RWPE2 (cell line): ENCODE measurements at regions not wholly inside any gene's neighbourhood (a gene's known extent, or its start where the extent isn't known, plus 50 kb on each side); places are given as distances from the start of the nearest gene placed in this dataset.
"Not testable (repeated sequence)": the region's sequence is repeated elsewhere in the genome, so short reads cannot be mapped to it uniquely, and the experiment has no call there.

ENCODE experiments used
- ATAC-seq: fragments of 200-7000 bp; cut with Tn5 transposase; 3 replicates; pipeline ENCODE4 v1.9.1; 2021; ENCODE audit warnings: low read depth
- DNase-seq: peaks from one replicate; pipeline ENCODE4 v3.0.0-alpha.2; 2020; ENCODE audit warnings: low spot score
- H3K27ac ChIP-seq: fragments of 450-650 bp; 2 replicates; pipeline ENCODE4 v1.5.1; 2017; ENCODE audit warnings: mild to moderate bottlenecking; ENCODE audit not compliant: poor library complexity, severe bottlenecking
- H3K27me3 ChIP-seq: fragments of 250-450 bp; sonication (Bioruptor Pico); 2 replicates; pipeline ENCODE4 v1.5.1; 2021; ENCODE audit warnings: mild to moderate bottlenecking, moderate library complexity; ENCODE audit not compliant: insufficient read depth, poor library complexity, severe bottlenecking
- H3K36me3 ChIP-seq: fragments of 250-450 bp; sonication (Bioruptor Pico); 2 replicates; pipeline ENCODE4 v1.5.1; 2020; ENCODE audit warnings: low read depth, mild to moderate bottlenecking, moderate library complexity
- H3K4me1 ChIP-seq: fragments of 250-450 bp; sonication (Bioruptor Pico); 2 replicates; pipeline ENCODE4 v1.5.1; 2021; ENCODE audit warnings: mild to moderate bottlenecking, moderate library complexity; ENCODE audit not compliant: insufficient read depth, poor library complexity, severe bottlenecking
- H3K4me3 ChIP-seq: fragments of 250-450 bp; sonication (Bioruptor Pico); 2 replicates; pipeline ENCODE4 v1.5.1; 2021; ENCODE audit warnings: mild to moderate bottlenecking, moderate library complexity; ENCODE audit not compliant: severe bottlenecking
- H3K9me3 ChIP-seq: fragments of 250-450 bp; sonication (Bioruptor Pico); 2 replicates; pipeline ENCODE4 v1.5.1; 2021; ENCODE audit warnings: mild to moderate bottlenecking, moderate library complexity; ENCODE audit not compliant: severe bottlenecking
- TF ChIP-seq, protein P1 (sequence below): fragments of 450-650 bp; IDR thresholded peaks from one replicate; pipeline ENCODE4 v1.5.1; 2017; ENCODE audit warnings: mild to moderate bottlenecking, moderate library complexity; ENCODE audit not compliant: poor library complexity, severe bottlenecking

DNA sequence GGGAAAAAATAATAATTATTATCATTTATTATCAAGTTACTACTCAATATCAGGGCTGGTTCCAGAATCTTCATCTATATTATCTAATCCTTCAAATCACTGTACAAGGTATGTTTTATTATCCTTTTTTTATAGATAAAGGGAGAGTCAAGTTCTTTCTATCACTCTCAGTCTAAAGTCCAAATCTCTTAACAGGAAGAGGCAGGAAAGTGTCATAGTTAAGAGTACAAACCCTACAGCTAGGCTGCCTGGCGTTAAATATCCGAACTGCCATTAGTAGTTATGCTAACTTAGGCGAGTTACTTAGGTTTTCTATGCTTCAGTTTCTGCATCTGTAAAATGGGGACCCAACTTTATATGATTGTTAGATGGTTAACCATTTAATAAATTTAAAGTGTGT is 99.4 kb upstream of the CCDC91 start:
- no peak for ATAC-seq
- Histone ChIP-seq H3K9me3 (no peaks in the 10 kb centered on the region), H3K27me3 (no peaks in the 10 kb centered on the region), H3K4me1 (peaks cover 13% of the 10 kb centered on the region), H3K4me3 (no peak overlapping the region), H3K27ac (no peak overlapping the region), H3K36me3 (no peaks in the 10 kb centered on the region)
- DNase-seq, result no peak
- TF ChIP-seq, protein P1, sequence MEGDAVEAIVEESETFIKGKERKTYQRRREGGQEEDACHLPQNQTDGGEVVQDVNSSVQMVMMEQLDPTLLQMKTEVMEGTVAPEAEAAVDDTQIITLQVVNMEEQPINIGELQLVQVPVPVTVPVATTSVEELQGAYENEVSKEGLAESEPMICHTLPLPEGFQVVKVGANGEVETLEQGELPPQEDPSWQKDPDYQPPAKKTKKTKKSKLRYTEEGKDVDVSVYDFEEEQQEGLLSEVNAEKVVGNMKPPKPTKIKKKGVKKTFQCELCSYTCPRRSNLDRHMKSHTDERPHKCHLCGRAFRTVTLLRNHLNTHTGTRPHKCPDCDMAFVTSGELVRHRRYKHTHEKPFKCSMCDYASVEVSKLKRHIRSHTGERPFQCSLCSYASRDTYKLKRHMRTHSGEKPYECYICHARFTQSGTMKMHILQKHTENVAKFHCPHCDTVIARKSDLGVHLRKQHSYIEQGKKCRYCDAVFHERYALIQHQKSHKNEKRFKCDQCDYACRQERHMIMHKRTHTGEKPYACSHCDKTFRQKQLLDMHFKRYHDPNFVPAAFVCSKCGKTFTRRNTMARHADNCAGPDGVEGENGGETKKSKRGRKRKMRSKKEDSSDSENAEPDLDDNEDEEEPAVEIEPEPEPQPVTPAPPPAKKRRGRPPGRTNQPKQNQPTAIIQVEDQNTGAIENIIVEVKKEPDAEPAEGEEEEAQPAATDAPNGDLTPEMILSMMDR, result no peak

DNA sequence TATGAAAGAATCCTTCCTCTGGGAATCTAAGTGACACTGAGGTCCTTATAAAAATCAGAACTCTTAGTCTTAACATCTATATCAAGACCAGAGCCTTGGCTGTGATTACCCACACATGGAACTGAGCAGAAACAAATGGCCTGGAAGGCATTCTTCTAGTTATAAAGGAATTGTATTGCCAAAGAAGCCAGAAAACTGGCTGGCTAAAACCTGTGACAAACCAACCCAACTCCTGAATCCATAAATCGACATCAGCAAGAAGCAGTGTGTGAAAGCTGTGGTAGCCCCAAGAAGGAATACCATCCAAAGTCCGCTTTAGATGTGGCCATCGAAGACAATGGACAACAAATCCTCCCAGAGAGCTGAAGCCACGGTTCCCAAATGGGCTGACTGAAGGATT is 97.9 kb upstream of the CCDC91 start:
- DNase-seq (no peak), ATAC-seq (no peak)
- Histone ChIP-seq H3K4me3 (no peak overlapping the region), H3K27ac (no peak overlapping the region), H3K4me1 (peaks cover 13% of the 10 kb centered on the region), H3K27me3 (no peaks in the 10 kb centered on the region), H3K36me3 (no peaks in the 10 kb centered on the region), H3K9me3 (no peaks in the 10 kb centered on the region)
- TF ChIP-seq, protein P1, result no peak

DNA sequence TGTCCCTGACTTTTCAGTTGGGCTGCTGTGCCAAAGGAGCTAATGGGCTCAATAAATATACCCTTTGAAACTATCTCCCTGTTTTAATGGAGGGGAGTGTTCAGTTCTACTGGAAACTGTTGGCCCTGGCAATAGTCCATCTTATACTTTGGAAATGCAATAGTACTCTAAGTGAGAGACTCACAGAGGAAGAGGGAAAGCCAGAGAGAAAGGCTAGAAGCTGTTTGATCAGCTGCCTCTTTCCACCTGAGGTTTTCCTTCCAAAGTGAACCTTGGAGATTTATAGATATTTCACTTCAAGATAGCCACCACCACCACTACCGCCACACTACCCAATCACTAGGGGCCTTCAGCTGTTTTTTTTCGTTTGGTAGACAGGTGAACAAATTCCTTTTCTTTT is 93.6 kb upstream of the CCDC91 start:
- Histone ChIP-seq H3K27ac (no peak overlapping the region), H3K4me3 (no peak overlapping the region), H3K4me1 (no peaks in the 10 kb centered on the region), H3K27me3 (no peaks in the 10 kb centered on the region), H3K36me3 (no peaks in the 10 kb centered on the region), H3K9me3 (no peaks in the 10 kb centered on the region)
- TF ChIP-seq, protein P1, result no peak
- ATAC-seq (no peak), DNase-seq (no peak)

GRCh38 chr12:28097221-28097620 is 93.0 kb upstream of the CCDC91 start:
- Histone ChIP-seq H3K9me3 (no peaks in the 10 kb centered on the region), H3K36me3 (no peaks in the 10 kb centered on the region), H3K27me3 (no peaks in the 10 kb centered on the region), H3K4me3 (no peak overlapping the region), H3K4me1 (no peaks in the 10 kb centered on the region), H3K27ac (no peak overlapping the region)
- TF ChIP-seq, protein P1, result no peak
- DNase-seq (no peak), ATAC-seq (no peak)

DNA sequence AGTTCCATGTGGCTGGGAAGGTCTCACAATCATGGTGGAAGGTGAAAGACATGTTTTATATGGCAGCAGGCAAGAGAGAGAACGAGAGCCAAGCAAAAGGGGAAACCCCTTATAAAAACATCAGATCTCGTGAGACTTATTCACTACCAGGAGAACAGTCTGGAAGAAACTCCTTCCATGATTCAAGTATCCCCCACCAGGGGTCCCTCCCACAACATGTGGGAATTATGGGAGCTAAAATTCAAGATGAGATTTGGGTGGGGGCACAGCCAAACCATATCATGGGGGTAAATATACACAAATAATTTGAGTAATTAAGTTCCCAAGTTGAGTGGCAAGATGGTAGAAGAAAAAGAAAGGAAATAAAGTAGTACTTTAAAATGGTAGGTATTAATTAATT is 91.0 kb upstream of the CCDC91 start:
- not testable (repeated sequence) for ATAC-seq, H3K9me3 ChIP-seq, H3K27ac ChIP-seq, H3K36me3 ChIP-seq, H3K27me3 ChIP-seq, DNase-seq, H3K4me1 ChIP-seq, H3K4me3 ChIP-seq
